ENCODE measurements at regions not wholly inside any gene's neighbourhood (a gene's known extent, or its start where the extent isn't known, plus 50 kb on each side); places are given as distances from the start of the nearest gene placed in this dataset.
A peak's percentile ranks its signal among the peaks of the same experiment; 100 is the strongest.

- DNase-seq (ENCODE audit: low read depth, low spot score), result no peak
These were observed 507.6 kb downstream of the SPATA31D1 start for GRCh38 chr9:82495884-82496777.

- no peak for DNase-seq (ENCODE audit: low read depth, low spot score)
These were observed 510.2 kb downstream of the SPATA31D1 start for GRCh38 chr9:82498541-82499317.

GRCh38 chr9:82499337-82499736 lies 510.8 kb downstream of the SPATA31D1 start:
- no peak for DNase-seq (ENCODE audit: low read depth, low spot score)

DNA sequence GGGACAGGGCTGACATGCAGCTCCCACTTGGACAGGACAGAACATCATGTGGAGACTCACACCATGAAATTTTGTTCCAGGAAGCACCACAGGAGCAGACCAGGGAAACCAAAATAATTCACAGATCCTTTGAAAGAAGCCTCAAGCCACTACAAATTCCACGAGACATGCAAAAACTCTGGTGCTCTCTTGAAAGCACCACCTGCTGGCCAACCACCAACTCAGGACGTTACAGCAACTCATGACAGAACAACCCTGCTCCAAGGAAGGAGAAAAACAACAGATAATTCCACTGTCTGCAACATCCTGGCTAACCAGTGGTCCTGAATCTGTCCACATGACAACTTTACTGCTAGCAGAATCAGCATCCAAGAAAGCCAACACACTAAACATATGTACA lies 516.0 kb downstream of the SPATA31D1 start:
- peak; percentile 15 for DNase-seq (ENCODE audit: low read depth, low spot score)

DNA sequence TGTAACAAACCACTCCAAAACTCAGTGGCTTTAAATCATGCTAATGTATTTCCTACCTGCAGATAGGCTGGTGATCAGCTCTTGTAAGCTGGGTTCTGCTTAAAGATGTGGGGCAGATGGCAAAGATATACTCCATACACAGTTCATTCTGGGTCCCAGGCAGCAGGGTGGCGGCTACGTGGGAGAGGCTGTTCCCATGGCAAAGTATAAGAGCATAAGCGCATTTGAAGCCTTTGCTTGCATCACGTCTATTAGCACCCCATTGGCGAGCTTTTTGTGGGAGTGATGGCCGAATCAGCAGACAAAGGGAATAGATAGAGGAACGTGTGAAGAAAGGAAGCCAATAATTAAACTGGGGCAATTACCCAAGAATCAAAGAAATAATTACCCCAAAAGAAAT lies 523.1 kb downstream of the SPATA31D1 start:
- DNase-seq (ENCODE audit: low read depth, low spot score), result no peak

DNA sequence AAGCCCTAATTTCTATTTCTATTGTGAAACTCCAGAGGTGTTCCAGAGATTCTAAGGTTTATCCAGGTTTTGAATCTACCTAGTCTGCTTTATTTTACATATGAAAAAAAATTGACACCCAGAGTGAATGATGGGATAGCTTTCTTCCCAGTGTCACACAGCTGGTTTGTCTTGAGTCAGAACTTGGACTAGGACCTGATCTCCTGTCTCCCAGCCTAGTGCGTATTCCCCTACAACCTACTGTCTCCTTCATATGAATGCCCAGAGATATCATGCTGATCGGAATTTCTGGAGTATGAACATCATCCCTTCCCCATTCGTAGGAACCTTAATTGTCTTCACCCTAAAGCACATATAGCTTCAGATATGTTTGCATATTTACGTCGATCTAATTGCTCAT lies 524.2 kb downstream of the SPATA31D1 start:
- DNase-seq (ENCODE audit: low read depth, low spot score), result no peak

GRCh38 chr9:82513242-82513751 lies 524.7 kb downstream of the SPATA31D1 start:
- DNase-seq (ENCODE audit: low read depth, low spot score), result no peak

DNA sequence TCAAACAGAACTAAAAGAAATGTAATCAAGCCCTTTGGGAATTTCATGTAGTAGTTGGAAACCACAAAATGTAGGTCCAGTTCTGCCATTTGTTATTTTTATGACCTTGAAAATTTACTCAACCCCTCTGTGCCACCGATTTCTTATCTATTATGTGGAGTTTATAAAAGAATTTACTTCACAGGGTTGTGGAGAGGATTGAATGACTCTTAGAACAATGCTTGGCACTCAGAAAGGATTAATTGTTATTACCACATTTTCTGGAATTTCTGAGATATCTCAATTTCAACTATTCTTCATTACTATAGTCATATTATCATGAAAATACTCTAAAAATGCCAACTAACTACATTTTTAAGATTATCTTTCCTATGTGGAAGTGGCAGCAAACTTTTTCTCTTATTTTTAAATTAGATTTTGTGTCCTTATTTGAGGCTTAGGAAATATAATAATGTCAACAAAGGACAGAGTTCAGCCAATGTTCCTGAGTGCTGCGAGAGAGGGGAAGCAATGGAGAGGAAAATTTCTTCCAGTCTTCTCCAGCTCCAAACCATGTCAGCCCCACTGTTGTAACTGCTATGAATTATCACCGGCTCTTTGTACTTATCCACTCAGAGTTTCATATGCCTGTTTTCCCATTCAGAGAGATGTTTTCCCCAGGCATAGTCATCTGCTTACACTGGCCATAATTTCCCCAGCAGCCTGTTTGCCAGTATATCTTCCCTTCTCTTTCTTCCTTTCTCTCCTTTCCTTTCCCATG lies 525.6 kb downstream of the SPATA31D1 start:
- DNase-seq (ENCODE audit: low read depth, low spot score), result no peak

DNA sequence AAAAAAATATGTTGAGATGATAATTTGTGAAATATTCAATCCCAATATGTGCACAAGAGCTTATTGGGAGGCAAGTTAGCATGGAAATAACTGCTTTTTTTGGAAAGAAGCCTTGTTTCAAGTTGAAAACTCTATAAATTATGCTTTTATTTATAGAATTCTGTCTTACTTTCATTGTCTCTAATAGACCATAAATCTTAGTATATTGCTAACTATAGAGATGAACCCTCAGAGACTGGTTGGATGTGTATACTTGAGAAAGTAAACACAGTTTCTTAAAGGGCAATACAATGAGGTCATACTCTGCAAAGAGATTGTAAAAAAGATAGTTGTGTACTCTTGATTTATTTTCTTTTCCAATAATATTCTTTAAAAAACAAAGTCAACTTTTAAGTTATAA lies 530.3 kb downstream of the SPATA31D1 start:
- no peak for DNase-seq (ENCODE audit: low read depth, low spot score)

- no peak for DNase-seq (ENCODE audit: low read depth, low spot score)
These were observed 530.8 kb downstream of the SPATA31D1 start for GRCh38 chr9:82519332-82519731.

GRCh38 chr9:82524407-82524806 lies 535.8 kb downstream of the SPATA31D1 start:
- DNase-seq (ENCODE audit: low read depth, low spot score), result no peak

GRCh38 chr9:82526577-82526976 lies 536.4 kb downstream of the RASEF start:
- no peak for DNase-seq (ENCODE audit: low read depth, low spot score)

- DNase-seq (ENCODE audit: low read depth, low spot score), result no peak
These were observed 531.1 kb downstream of the RASEF start for GRCh38 chr9:82531795-82532194.

DNA sequence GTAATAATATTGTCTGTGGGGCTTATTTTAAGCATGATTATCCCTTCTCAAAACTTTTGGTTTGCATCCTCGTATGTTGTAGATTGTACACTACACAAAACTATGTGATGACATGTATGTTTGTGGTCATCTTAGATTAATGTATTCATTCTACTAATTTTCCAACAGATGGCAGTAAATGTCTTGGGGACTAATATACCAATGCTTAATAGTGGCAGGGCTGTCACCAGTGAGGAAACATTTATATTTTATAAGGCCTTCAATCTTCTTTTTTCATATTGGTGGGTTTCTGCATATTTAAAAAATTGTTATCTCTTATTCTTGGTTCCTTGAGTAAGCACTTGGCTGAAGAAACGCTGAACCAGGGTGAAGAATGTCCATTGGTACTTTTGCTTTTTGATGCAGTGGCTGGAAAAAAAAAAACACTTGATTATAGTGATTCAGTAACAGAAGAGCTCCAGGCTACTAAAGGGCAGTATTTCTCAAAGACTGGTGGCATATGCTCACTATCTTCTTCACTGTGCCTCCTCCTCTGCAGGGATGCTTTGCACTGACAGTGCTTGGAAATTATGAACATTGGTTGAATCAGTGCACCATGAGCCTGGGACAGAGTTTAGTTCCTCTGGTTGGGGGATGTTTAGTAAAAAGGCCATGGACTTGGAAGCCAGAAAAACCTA lies 530.3 kb downstream of the RASEF start:
- no peak for DNase-seq (ENCODE audit: low read depth, low spot score)

DNA sequence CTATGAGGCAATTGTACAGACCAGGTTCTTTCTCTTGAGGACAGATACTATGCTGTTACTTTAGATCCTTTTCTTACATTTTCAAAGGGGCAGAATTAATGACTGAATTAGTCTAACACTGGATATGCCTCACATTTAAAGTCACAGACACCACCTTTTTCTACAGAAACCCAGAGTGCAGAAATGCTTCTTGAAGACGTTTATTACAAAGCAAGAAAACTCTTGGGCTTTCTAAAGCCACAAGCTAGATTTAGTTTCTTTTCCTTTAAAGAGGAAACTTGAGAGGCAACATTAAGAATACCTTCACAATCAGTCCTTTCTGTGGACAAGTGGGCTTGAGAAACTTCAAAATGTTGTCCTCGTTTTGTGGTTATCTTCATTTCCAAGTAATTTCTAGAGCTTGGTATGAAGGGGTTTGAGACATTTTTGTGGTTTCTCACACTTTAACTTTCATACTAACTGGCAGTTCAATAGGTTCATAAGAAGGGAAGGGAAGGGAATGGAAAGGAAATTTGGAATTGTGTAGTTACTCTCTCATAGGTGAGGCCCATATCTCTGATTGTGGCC lies 527.4 kb downstream of the RASEF start:
- DNase-seq (ENCODE audit: low read depth, low spot score), result no peak

GRCh38 chr9:82538634-82539033 lies 524.3 kb downstream of the RASEF start:
- DNase-seq (ENCODE audit: low read depth, low spot score), result no peak

GRCh38 chr9:82539146-82539545 lies 523.8 kb downstream of the RASEF start:
- DNase-seq (ENCODE audit: low read depth, low spot score), result no peak

- DNase-seq (ENCODE audit: low read depth, low spot score), result no peak
These were observed 522.9 kb downstream of the RASEF start for GRCh38 chr9:82539856-82540579.

GRCh38 chr9:82543726-82544125 lies 519.2 kb downstream of the RASEF start:
- DNase-seq (ENCODE audit: low read depth, low spot score), result no peak

DNA sequence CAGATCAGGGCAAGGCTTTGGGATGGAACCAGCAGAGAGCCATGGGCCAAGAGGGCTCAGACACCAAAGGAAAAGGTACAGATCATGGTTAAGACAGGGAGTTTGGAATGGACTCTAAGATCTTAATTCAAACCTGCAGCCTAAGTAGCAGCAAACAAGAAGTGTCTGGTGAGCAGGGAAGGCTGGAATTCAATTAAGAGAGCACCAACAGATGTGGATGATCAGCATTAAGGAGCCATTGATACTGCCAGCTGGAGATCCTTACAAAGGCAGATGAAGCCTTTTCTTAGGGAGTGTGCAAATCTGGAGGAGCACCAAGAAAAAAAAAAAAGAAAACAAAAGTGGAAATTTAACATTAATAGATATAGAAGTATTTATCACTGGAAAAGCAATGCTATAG lies 516.8 kb downstream of the RASEF start:
- DNase-seq (ENCODE audit: low read depth, low spot score), result no peak
